ENCODE measurements at regions not wholly inside any gene's neighbourhood (a gene's known extent, or its start where the extent isn't known, plus 50 kb on each side); places are given as distances from the start of the nearest gene placed in this dataset.

- Histone ChIP-seq H3K4me2 (no peak overlapping the region), H3K27ac (no peak overlapping the region), H3K9me3 (no peaks in the 10 kb centered on the region), H3K4me1 (no peaks in the 10 kb centered on the region), H3K4me3 (no peak overlapping the region)
- DNase-seq (ENCODE audit: low read depth in 1 of 2, low spot score in 1 of 2) (no peak), ATAC-seq (no peak), FAIRE-seq (no peak)
- WGBS (ENCODE audit: missing lambda C conversion rate) = 8% methylated on average over 2 of the region's 2 CpGs
- CTCF ChIA-PET = no interaction called here
- POLR2A ChIA-PET = no interaction called here
- no peak for TF ChIP-seq POLR2A (IDR thresholded peaks at IDR 0.05; ENCODE audit: low read length)
- no peak for TF ChIP-seq USF2 (IDR thresholded peaks at IDR 0.05)
- TF ChIP-seq RFX5 (IDR thresholded peaks at IDR 0.05) = no peak
- TF ChIP-seq HES2 (IDR thresholded peaks at IDR 0.05) = no peak
- no peak for TF ChIP-seq BCL3 (IDR thresholded peaks at IDR 0.05)
- TF ChIP-seq PHF8 (IDR thresholded peaks at IDR 0.05; ENCODE audit: borderline replicate concordance, low read depth) = no peak
- TF ChIP-seq RAD21 (conservative IDR thresholded peaks at IDR 0.05 in 1 of 2, IDR thresholded peaks at IDR 0.05 in 1 of 2) = no peak
- no peak for TF ChIP-seq TP53 (CRISPR knock-in tag; IDR thresholded peaks at IDR 0.05)
- TF ChIP-seq ZSCAN20 (CRISPR knock-in tag; IDR thresholded peaks at IDR 0.05) = no peak
- TF ChIP-seq HDAC2 (IDR thresholded peaks at IDR 0.05) = no peak
- TF ChIP-seq CBX2 (IDR thresholded peaks at IDR 0.05; ENCODE audit: borderline replicate concordance, low read depth) = no peak
- TF ChIP-seq CHD4 (IDR thresholded peaks at IDR 0.05; ENCODE audit: borderline replicate concordance) = no peak
- no peak for TF ChIP-seq ATOH8 (CRISPR knock-in tag; IDR thresholded peaks at IDR 0.05; ENCODE audit: low read depth)
- TF ChIP-seq ZNF302 (CRISPR knock-in tag; IDR thresholded peaks at IDR 0.05) = no peak
- TF ChIP-seq HOXB5 (CRISPR knock-in tag; IDR thresholded peaks at IDR 0.05) = no peak
Measured at GRCh38 chrX:131917588-131917987, 105.5 kb upstream of the STK26 start.

GRCh38 chrX:131918839-131919238 is 104.3 kb upstream of the STK26 start:
- Histone ChIP-seq H3K4me3 (no peak overlapping the region), H3K27ac (no peak overlapping the region), H3K9me3 (no peaks in the 10 kb centered on the region), H3K4me2 (no peak overlapping the region), H3K4me1 (no peaks in the 10 kb centered on the region)
- ChIA-PET CTCF (no interaction called here), POLR2A (no interaction called here)
- 11% methylated on average over 1 of the region's 2 CpGs for WGBS (ENCODE audit: missing lambda C conversion rate)
- FAIRE-seq (no peak), DNase-seq (ENCODE audit: low read depth in 1 of 2, low spot score in 1 of 2) (no peak), ATAC-seq (no peak)
- no peak for TF ChIP-seq TFCP2L1 (CRISPR knock-in tag; IDR thresholded peaks at IDR 0.05)
- no peak for TF ChIP-seq CBX2 (IDR thresholded peaks at IDR 0.05; ENCODE audit: borderline replicate concordance, low read depth)
- no peak for TF ChIP-seq EHF (CRISPR knock-in tag; IDR thresholded peaks at IDR 0.05)
- TF ChIP-seq ZC3H11A (IDR thresholded peaks at IDR 0.05) = no peak

- ChIA-PET POLR2A (no interaction called here), CTCF (interaction anchor here (0.6 kb wide), 1 partner anchor 868 kb away, joined by 4 read pairs; no protein-coding TSS in a partner anchor)
- WGBS (ENCODE audit: missing lambda C conversion rate) = 46% methylated on average over 5 of the region's 5 CpGs
- no peak for ATAC-seq
- H3K9me3 ChIP-seq = no peaks in the 10 kb centered on the region
- no peak overlapping the region for H3K4me3 ChIP-seq
- H3K4me2 ChIP-seq = no peak overlapping the region
- no peaks in the 10 kb centered on the region for H3K4me1 ChIP-seq
- TF ChIP-seq BHLHE40 (IDR thresholded peaks at IDR 0.05; ENCODE audit: low read depth, low read length) (no peak), JUNB (IDR thresholded peaks at IDR 0.05) (no peak), GATA3 (IDR thresholded peaks at IDR 0.05; ENCODE audit: borderline replicate concordance) (no peak), ELK1 (IDR thresholded peaks at IDR 0.05; ENCODE audit: low read depth, low read length) (no peak), SREBF2 (IDR thresholded peaks at IDR 0.05) (no peak), TP53 (CRISPR knock-in tag; IDR thresholded peaks at IDR 0.05) (no peak), NFE2L2 (conservative IDR thresholded peaks at IDR 0.05; ENCODE audit: low read length) (no peak), PBX3 (IDR thresholded peaks at IDR 0.05) (no peak)
- peak in 1 of 2 experiments; percentile 4 for DNase-seq (ENCODE audit: low read depth in 1 of 2, low spot score in 1 of 2)
- H3K27ac ChIP-seq = peak overlapping the region in 1 of 2 experiments; percentile 28; a peak in 1 of 6 replicates
- FAIRE-seq = no peak
Measured at GRCh38 chrX:131923614-131924250, 99.4 kb upstream of the STK26 start.

All from A549 (cell line).